NCI-H345 treated with DMSO at 0.1 percent for 48 hours (cell line): ENCODE measurements at regions not wholly inside any gene's neighbourhood (a gene's known extent, or its start where the extent isn't known, plus 50 kb on each side); places are given as distances from the start of the nearest gene placed in this dataset.
A peak's percentile ranks its signal among the peaks of the same experiment; 100 is the strongest.
"Not testable (repeated sequence)": the region's sequence is repeated elsewhere in the genome, so short reads cannot be mapped to it uniquely, and the experiment has no call there.

Experiments used
- DNase-seq: peaks from one replicate; lab custom pipeline; 2025; ENCODE audit not compliant: unreplicated experiment; lab: John Stamatoyannopoulos, UW

GRCh38 chr7:43042302-43042701, 70.1 kb upstream of the HECW1 start:
- DNase-seq: no peak

- no peak for DNase-seq
Observed at GRCh38 chr7:43044511-43044910, 67.9 kb upstream of the HECW1 start.

GRCh38 chr7:43054052-43054722, 58.3 kb upstream of the HECW1 start:
- no peak for DNase-seq

- no peak for DNase-seq
Observed at GRCh38 chr7:43057141-43057540, 55.3 kb upstream of the HECW1 start.

GRCh38 chr7:43058271-43059066, 54.0 kb upstream of the HECW1 start:
- DNase-seq: peak; percentile 8

GRCh38 chr7:43059067-43059600, 53.3 kb upstream of the HECW1 start:
- not testable (repeated sequence) for DNase-seq
